B cell (primary cell): ENCODE measurements at regions not wholly inside any gene's neighbourhood (a gene's known extent, or its start where the extent isn't known, plus 50 kb on each side); places are given as distances from the start of the nearest gene placed in this dataset.

Source experiments
- ATAC-seq: fragments of 200-7000 bp; cut with Tn5 transposase; one replicate; pipeline ENCODE4 v1.10.0; 2021; ENCODE audit warnings: low read depth, mild to moderate bottlenecking, moderate number of reproducible peaks, moderate library complexity
- CTCF ChIA-PET: fragments of 350-600 bp; sonication (Branson Sonifier 250); formaldehyde crosslinking; loops from one replicate; lab custom pipeline; 2021; ENCODE audit warnings: antibody characterized with exemption, inconsistent platforms; lab: Charles Lee
- POLR2A ChIA-PET: fragments of 350-600 bp; sonication (Branson Sonifier 250); formaldehyde crosslinking; loops from one replicate; lab custom pipeline; 2021; ENCODE audit warnings: antibody characterized with exemption; lab: Charles Lee
- DNase-seq: peaks from one replicate; pipeline ENCODE4 v3.0.0; 2013
- H2AFZ ChIP-seq: 2 replicates; pipeline ENCODE4 v1.6.1; 2012; ENCODE audit warnings: mild to moderate bottlenecking, low read depth, low read length; ENCODE audit not compliant: insufficient read depth, poor library complexity, severe bottlenecking
- H3K27ac ChIP-seq, 2 donors: 1 replicate in 1 of 2; 2 replicates in 1 of 2; pipeline ENCODE4 v1.5.1; 2012 to 2013; ENCODE audit warnings: low read length in 2 of 2, mild to moderate bottlenecking in 2 of 2, moderate library complexity in 1 of 2
- H3K27me3 ChIP-seq, 4 experiments: fragments of 200-600 bp in 1 of 4; sonication (generic) in 1 of 4; replicated peaks in 1 of 4; 1 replicate in 2 of 4; 2 replicates in 2 of 4; pipeline versions ENCODE4 v1.6.1 to v1.7.0; 2013 to 2016; ENCODE audit warnings: low read length in 3 of 4, mild to moderate bottlenecking in 2 of 4, mixed read lengths in 1 of 4, moderate library complexity in 1 of 4; ENCODE audit not compliant: insufficient read depth in 4 of 4, control insufficient read depth in 3 of 4; ENCODE audit errors: control extremely low read depth in 1 of 4
- H3K36me3 ChIP-seq, 2 experiments: replicated peaks in 1 of 2; 1 replicate in 1 of 2; 2 replicates in 1 of 2; pipeline versions ENCODE4 v1.6.1 to v1.7.1; 2013; ENCODE audit warnings: low read length in 1 of 2; ENCODE audit not compliant: insufficient read depth in 2 of 2, control insufficient read depth in 1 of 2; ENCODE audit errors: control extremely low read depth in 1 of 2, extremely low read depth in 1 of 2
- H3K4me1 ChIP-seq, 2 donors: fragments of 200-600 bp in 1 of 2; sonication (generic) in 1 of 2; 1 replicate in 1 of 2; 2 replicates in 1 of 2; pipeline versions ENCODE4 v1.5.1 to v1.6.1; 2013 to 2017; ENCODE audit warnings: low read length in 2 of 2; ENCODE audit not compliant: control insufficient read depth in 2 of 2, insufficient read depth in 2 of 2
- H3K4me2 ChIP-seq: replicated peaks from 2 replicates; pipeline ENCODE3; 2012; ENCODE audit warnings: mild to moderate bottlenecking, low read depth, low read length; ENCODE audit not compliant: poor library complexity, severe bottlenecking
- H3K4me3 ChIP-seq, 5 experiments: fragments of 200-600 bp in 1 of 5; sonication (generic) in 1 of 5; 1 replicate in 3 of 5; 2 replicates in 2 of 5; pipeline versions ENCODE4 v1.5.1 to v1.7.0; 2011 to 2016; ENCODE audit warnings: low read length in 4 of 5, mild to moderate bottlenecking in 4 of 5, low read depth in 2 of 5, control low read depth in 1 of 5, moderate library complexity in 1 of 5; ENCODE audit not compliant: insufficient read depth in 1 of 5; ENCODE audit errors: control extremely low read depth in 1 of 5, extremely low read depth in 1 of 5
- H3K79me2 ChIP-seq: fragments of 200-600 bp; sonication (generic); one replicate; pipeline ENCODE4 v1.6.0; 2016; ENCODE audit warnings: low read length; ENCODE audit not compliant: control insufficient read depth, insufficient read depth
- H3K9ac ChIP-seq: fragments of 200-600 bp; sonication (generic); 2 replicates; pipeline ENCODE4 v1.6.1; 2017; ENCODE audit warnings: mild to moderate bottlenecking, low read length, moderate library complexity
- H3K9me3 ChIP-seq, 3 donors: one replicate each; pipeline versions ENCODE4 v1.6.1 to v1.7.1; 2013; ENCODE audit warnings: low read length in 2 of 3; ENCODE audit not compliant: control insufficient read depth in 2 of 3, insufficient read depth in 1 of 3; ENCODE audit errors: control extremely low read depth in 1 of 3
- H4K20me1 ChIP-seq: 2 replicates; pipeline ENCODE4 v1.6.0; 2012; ENCODE audit warnings: mild to moderate bottlenecking, low read length; ENCODE audit not compliant: insufficient read depth, control insufficient read depth, poor library complexity, severe bottlenecking
- H3K27ac Mint-ChIP-seq: one replicate; pipeline ENCODE4 v1.8.0; 2021; ENCODE audit warnings: mixed read lengths
- H3K27me3 Mint-ChIP-seq: one replicate; pipeline ENCODE4 v1.8.0; 2021; ENCODE audit warnings: mixed read lengths
- H3K4me1 Mint-ChIP-seq: one replicate; pipeline ENCODE4 v1.8.0; 2021; ENCODE audit warnings: mixed read lengths
- H3K4me3 Mint-ChIP-seq: one replicate; pipeline ENCODE4 v1.8.0; 2021; ENCODE audit warnings: mixed read lengths
- H3K9me3 Mint-ChIP-seq: one replicate; pipeline ENCODE4 v1.8.0; 2022; ENCODE audit warnings: mixed read lengths; ENCODE audit not compliant: insufficient read depth
- CTCF ChIP-seq: fragments of 200-600 bp; IDR thresholded peaks from one replicate; pipeline ENCODE4 v1.8.0; 2022; ENCODE audit warnings: antibody characterized with exemption, mild to moderate bottlenecking
- EZH2 ChIP-seq: IDR thresholded peaks from 2 replicates; pipeline ENCODE4 v1.6.1; 2012; ENCODE audit warnings: borderline replicate concordance, low read depth, mild to moderate bottlenecking, moderate library complexity, low read length; ENCODE audit not compliant: insufficient read depth, poor library complexity, severe bottlenecking
- WGBS: methylation state at CpG from one replicate; pipeline ENCODE4 v1.1.5; 2013; ENCODE audit warnings: missing lambda C conversion rate; ENCODE audit not compliant: insufficient coverage; 5-methylcytosine and 5-hydroxymethylcytosine counted together
- intact Hi-C: fragments of 100-400 bp; cut with micrococcal nuclease; formaldehyde crosslinking; loops from one replicate; pipeline ENCODE4 v1.10.0; 2022

- no peaks in the 10 kb centered on the region for H3K9me3 Mint-ChIP-seq
- no peaks in the 10 kb centered on the region for H3K27me3 ChIP-seq
- no peaks in the 10 kb centered on the region for H3K4me1 Mint-ChIP-seq
- H3K27me3 Mint-ChIP-seq: peaks cover 5% of the 10 kb centered on the region
- no peaks in the 10 kb centered on the region for H3K79me2 ChIP-seq
- POLR2A ChIA-PET: no interaction called here
- no peak overlapping the region for H3K4me3 Mint-ChIP-seq
- H3K27ac Mint-ChIP-seq: no peak overlapping the region
- no peak overlapping the region for H3K4me3 ChIP-seq
- TF ChIP-seq EZH2: no peak
- no peak for TF ChIP-seq CTCF
- H4K20me1 ChIP-seq: no peaks in the 10 kb centered on the region
- no peaks in the 10 kb centered on the region for H3K4me1 ChIP-seq
- H3K36me3 ChIP-seq: no peaks in the 10 kb centered on the region
- no peak overlapping the region for H3K4me2 ChIP-seq
- H2AFZ ChIP-seq: no peak overlapping the region
- WGBS: 55% methylated on average over 9 of the region's 12 CpGs
- CTCF ChIA-PET: interaction anchor here (2.2 kb wide), 1 partner anchor 8 kb away, joined by 7 read pairs; no protein-coding TSS in a partner anchor
- peaks cover 0 to 3% (median 0%) of the 10 kb centered on the region in 3 donors for H3K9me3 ChIP-seq
- no peak for DNase-seq
- H3K9ac ChIP-seq: no peak overlapping the region
- H3K27ac ChIP-seq: no peak overlapping the region
- intact Hi-C loops: no loop called here
- ATAC-seq: no peak
Measured at GRCh38 chr16:86751076-86752030, 173.0 kb downstream of the FOXL1 start.

GRCh38 chr16:86752582-86753175, 174.3 kb downstream of the FOXL1 start:
- ATAC-seq (no peak), DNase-seq (no peak)
- Mint-ChIP-seq H3K4me1 (no peaks in the 10 kb centered on the region), H3K27ac (no peak overlapping the region), H3K9me3 (no peaks in the 10 kb centered on the region), H3K27me3 (peaks cover 9% of the 10 kb centered on the region), H3K4me3 (no peak overlapping the region)
- no peak overlapping the region for H3K4me2 ChIP-seq
- H3K4me3 ChIP-seq: no peak overlapping the region
- no peak overlapping the region for H3K27ac ChIP-seq
- intact Hi-C loops: no loop called here
- H3K4me1 ChIP-seq: no peaks in the 10 kb centered on the region
- ChIA-PET POLR2A (no interaction called here), CTCF (no interaction called here)
- TF ChIP-seq CTCF (no peak), EZH2 (no peak)
- no peak overlapping the region for H2AFZ ChIP-seq
- H3K9ac ChIP-seq: no peak overlapping the region
- peaks cover 0 to 3% (median 0%) of the 10 kb centered on the region in 3 donors for H3K9me3 ChIP-seq
- no peaks in the 10 kb centered on the region for H3K36me3 ChIP-seq
- peaks cover 0 to 7% (median 0%) of the 10 kb centered on the region in 4 experiments for H3K27me3 ChIP-seq
- no peaks in the 10 kb centered on the region for H3K79me2 ChIP-seq
- H4K20me1 ChIP-seq: no peaks in the 10 kb centered on the region
- 93% methylated on average over 24 of the region's 25 CpGs for WGBS
